GM12878 (cell line): ENCODE measurements at regions not wholly inside any gene's neighbourhood (a gene's known extent, or its start where the extent isn't known, plus 50 kb on each side); places are given as distances from the start of the nearest gene placed in this dataset.

ENCODE experiments used
- ATAC-seq: fragments of 200-7000 bp; cut with Tn5 transposase; 3 replicates; pipeline ENCODE4 v1.9.1; 2020; ENCODE audit warnings: mild to moderate bottlenecking, moderate library complexity
- BruUV-seq: library from RNA; stranded (reverse); fragments of 400-500 nt; replicated peaks from 2 replicates; lab custom pipeline; 2021; lab: Mats Ljungman, UMichigan
- CTCF ChIA-PET: fragments of 300-600 bp; sonication (Branson Sonifier 250); formaldehyde crosslinking; extraction: SDS; loops from one replicate; lab custom pipeline; 2021; ENCODE audit warnings: inconsistent platforms; lab: Yijun Ruan, JAX
- POLR2A ChIA-PET: fragments of 350-600 bp; formaldehyde crosslinking; extraction: SDS; loops from one replicate; lab custom pipeline; 2021; ENCODE audit warnings: inconsistent platforms; lab: Charles Lee
- RAD21 ChIA-PET: fragments of 300-600 bp; sonication (Branson Sonifier 250); formaldehyde crosslinking; loops from one replicate; lab custom pipeline; 2023; ENCODE audit warnings: antibody characterized with exemption; ENCODE audit not compliant: unreplicated experiment; lab: Charles Lee
- SMC1A ChIA-PET: fragments of 300-600 bp; sonication (Branson Sonifier 250); formaldehyde crosslinking; loops from one replicate; lab custom pipeline; 2023; ENCODE audit not compliant: unreplicated experiment, uncharacterized antibody; lab: Charles Lee
- DNase-seq: peaks from one replicate; pipeline ENCODE4 v3.0.0-alpha.2; 2011; ENCODE audit warnings: low read depth, low spot score
- FAIRE-seq: peaks from 3 replicates; lab custom pipeline; 2011; peaks lifted over from hg19 to GRCh38; lab: Jason Lieb, UNC
- H2AFZ ChIP-seq: 2 replicates; pipeline ENCODE4 v1.6.0; 2011; ENCODE audit warnings: low read depth, low read length, control low read depth; ENCODE audit not compliant: control insufficient read depth
- H3K27ac ChIP-seq: 2 replicates; pipeline ENCODE4 v1.5.1; 2011; ENCODE audit warnings: control low read depth; ENCODE audit not compliant: control insufficient read depth, insufficient read depth
- H3K27me3 ChIP-seq, 2 experiments: replicated peaks in 1 of 2; 2 replicates each; pipeline versions ENCODE4 v1.6.0 to v1.6.1; 2011; ENCODE audit warnings: low read length in 1 of 2; ENCODE audit not compliant: control insufficient read depth in 2 of 2, insufficient read depth in 2 of 2
- H3K36me3 ChIP-seq, 2 experiments: 2 replicates each; pipeline ENCODE4 v1.5.1; 2011; ENCODE audit warnings: low read length in 1 of 2; ENCODE audit not compliant: control insufficient read depth in 2 of 2, insufficient read depth in 2 of 2
- H3K4me1 ChIP-seq: 2 replicates; pipeline ENCODE4 v1.6.1; 2011; ENCODE audit warnings: mild to moderate bottlenecking, low read length, moderate library complexity, mixed read lengths; ENCODE audit not compliant: control insufficient read depth, insufficient read depth
- H3K4me2 ChIP-seq: 2 replicates; pipeline ENCODE4 v1.6.0; 2011; ENCODE audit warnings: control low read depth; ENCODE audit not compliant: control insufficient read depth, insufficient read depth
- H3K4me3 ChIP-seq: fragments of 200-600 bp; sonication (generic); 2 replicates; pipeline ENCODE4 v1.5.1; 2016
- H3K79me2 ChIP-seq: 2 replicates; pipeline ENCODE4 v1.6.0; 2011; ENCODE audit warnings: low read length; ENCODE audit not compliant: control insufficient read depth, insufficient read depth
- H3K9ac ChIP-seq: 2 replicates; pipeline ENCODE4 v1.8.0; 2011; ENCODE audit warnings: low read length, control low read depth, mixed read lengths; ENCODE audit not compliant: control insufficient read depth, insufficient read depth
- H3K9me3 ChIP-seq: replicated peaks from 3 replicates; pipeline ENCODE4 v1.5.1; 2011; ENCODE audit warnings: mild to moderate bottlenecking, low read length; ENCODE audit not compliant: control insufficient read depth, insufficient read depth
- H4K20me1 ChIP-seq: 2 replicates; pipeline ENCODE4 v1.6.0; 2011; ENCODE audit not compliant: control insufficient read depth, insufficient read depth
- CBX3 ChIP-seq: fragments of 200-600 bp; sonication (generic); IDR thresholded peaks from 2 replicates; pipeline ENCODE4 v1.6.1; 2016; ENCODE audit warnings: low read depth, borderline replicate concordance
- CHD2 ChIP-seq: IDR thresholded peaks from 2 replicates; pipeline ENCODE4 v1.6.1; 2011; ENCODE audit warnings: low read depth, low read length, improper control_type of control experiment, borderline replicate concordance
- CREB1 ChIP-seq: IDR thresholded peaks from 2 replicates; pipeline ENCODE4 v1.6.1; 2012; ENCODE audit warnings: low read depth, mild to moderate bottlenecking, inconsistent platforms
- CTCF ChIP-seq, 3 experiments: IDR thresholded peaks in 2 of 3; conservative IDR thresholded peaks in 1 of 3; 2 replicates each; pipeline ENCODE4 v1.5.1; 2011; ENCODE audit warnings: low read depth in 3 of 3, low read length in 3 of 3, mild to moderate bottlenecking in 3 of 3, control low read depth in 2 of 3, moderate library complexity in 2 of 3, inconsistent platforms in 1 of 3, mixed read lengths in 1 of 3; ENCODE audit not compliant: control insufficient read depth in 2 of 3, insufficient read depth in 1 of 3; ENCODE audit errors: extremely low read depth in 1 of 3
- CUX1 ChIP-seq: IDR thresholded peaks from 2 replicates; pipeline ENCODE4 v1.6.1; 2012; ENCODE audit warnings: improper control_type of control experiment, low read depth, low read length; ENCODE audit not compliant: insufficient replicate concordance
- E2F8 ChIP-seq: fragments of 450-650 bp; IDR thresholded peaks from 2 replicates; pipeline ENCODE4 v1.6.1; 2018; ENCODE audit warnings: mild to moderate bottlenecking, low read depth, moderate library complexity; ENCODE audit not compliant: partially characterized antibody
- JUNB ChIP-seq: IDR thresholded peaks from 2 replicates; pipeline ENCODE4 v1.6.1; 2016; ENCODE audit warnings: antibody characterized with exemption, mild to moderate bottlenecking
- KDM1A ChIP-seq: fragments of 200-600 bp; sonication (generic); IDR thresholded peaks from 2 replicates; pipeline ENCODE4 v1.6.1; 2016; ENCODE audit warnings: borderline replicate concordance
- PRDM15 ChIP-seq: fragments of 450-650 bp; formaldehyde crosslinking; IDR thresholded peaks from 2 replicates; pipeline ENCODE4 v1.4.0; 2020; ENCODE audit warnings: mild to moderate bottlenecking, moderate library complexity
- SIX5 ChIP-seq: IDR thresholded peaks from 2 replicates; pipeline ENCODE4 v1.6.1; 2011; ENCODE audit warnings: mild to moderate bottlenecking, low read depth, low read length, moderate library complexity; ENCODE audit not compliant: severe bottlenecking
- WGBS: methylation state at CpG from one replicate; pipeline ENCODE4 v1.1.6; 2016; ENCODE audit warnings: low lambda C conversion rate; ENCODE audit not compliant: insufficient replicate concordance, insufficient coverage; ENCODE audit errors: missing lambda C conversion rate; 5-methylcytosine and 5-hydroxymethylcytosine counted together
- in situ Hi-C: fragments of 300-500 bp; cut with MboI; formaldehyde crosslinking; loops from 9 replicates; pipeline ENCODE4 v1.14.3; 2018; ENCODE audit warnings: mixed read lengths
- intact Hi-C: fragments of 100-400 bp; cut with micrococcal nuclease; formaldehyde crosslinking; loops from one replicate; pipeline ENCODE4 v1.14.2; 2022; ENCODE audit not compliant: unreplicated experiment

- POLR2A ChIA-PET: no interaction called here
- BruUV-seq: no TSS peak
- Histone ChIP-seq H3K27ac (no peak overlapping the region), H3K9me3 (no peaks in the 10 kb centered on the region), H3K79me2 (no peaks in the 10 kb centered on the region), H3K4me1 (no peaks in the 10 kb centered on the region), H4K20me1 (no peaks in the 10 kb centered on the region), H3K27me3 (no peaks in the 10 kb centered on the region; a peak in 1 of 4 replicates), H3K9ac (no peak overlapping the region), H3K4me2 (no peak overlapping the region), H2AFZ (no peak overlapping the region), H3K36me3 (no peaks in the 10 kb centered on the region), H3K4me3 (no peak overlapping the region)
- intact Hi-C loops (no loop called here), in situ Hi-C loops (no loop called here)
- 0% methylated on average over 2 of the region's 2 CpGs for WGBS
- ATAC-seq: peak; percentile 43; the same call in 1 of the 3 replicates
- SMC1A ChIA-PET: no interaction called here
- CTCF ChIA-PET: no interaction called here
- FAIRE-seq: no peak
- DNase-seq: no peak
- RAD21 ChIA-PET: no interaction called here
- TF ChIP-seq CHD2 (no peak), E2F8 (no peak), CBX3 (no peak), CUX1 (no peak), CREB1 (no peak), KDM1A (no peak), JUNB (no peak), CTCF (IDR thresholded peaks at IDR 0.05 in 2 of 3, conservative IDR thresholded peaks at IDR 0.05 in 1 of 3; ENCODE audit: control insufficient read depth in 2 of 3, extremely low read depth in 1 of 3, insufficient read depth in 1 of 3, low read depth in 3 of 3, low read length in 3 of 3) (no peak), SIX5 (no peak), PRDM15 (CRISPR knock-in tag) (no peak)
These were observed 69.8 kb downstream of the TMEM100 start for GRCh38 chr17:55652825-55653224.
